Upper lobe of left lung (tissue), 4 donors: ENCODE measurements at regions not wholly inside any gene's neighbourhood (a gene's known extent, or its start where the extent isn't known, plus 50 kb on each side); places are given as distances from the start of the nearest gene placed in this dataset.

Experiments used
- POLR2A ChIP-seq, 4 donors: fragments of 450-650 bp; IDR thresholded peaks; one replicate each; pipeline ENCODE4 v1.5.1; 2016 to 2017; ENCODE audit warnings: antibody characterized with exemption in 4 of 4, mild to moderate bottlenecking in 2 of 4
- TF ChIP-seq, protein P1 (sequence below), 6 experiments: fragments of 450-650 bp in 4 of 6; fragments of 200-600 bp in 2 of 6; sonication (generic) in 2 of 6; IDR thresholded peaks; one replicate each; pipeline ENCODE4 v1.5.1; 2016 to 2019; ENCODE audit warnings: antibody characterized with exemption in 6 of 6

- TF ChIP-seq, protein P1, sequence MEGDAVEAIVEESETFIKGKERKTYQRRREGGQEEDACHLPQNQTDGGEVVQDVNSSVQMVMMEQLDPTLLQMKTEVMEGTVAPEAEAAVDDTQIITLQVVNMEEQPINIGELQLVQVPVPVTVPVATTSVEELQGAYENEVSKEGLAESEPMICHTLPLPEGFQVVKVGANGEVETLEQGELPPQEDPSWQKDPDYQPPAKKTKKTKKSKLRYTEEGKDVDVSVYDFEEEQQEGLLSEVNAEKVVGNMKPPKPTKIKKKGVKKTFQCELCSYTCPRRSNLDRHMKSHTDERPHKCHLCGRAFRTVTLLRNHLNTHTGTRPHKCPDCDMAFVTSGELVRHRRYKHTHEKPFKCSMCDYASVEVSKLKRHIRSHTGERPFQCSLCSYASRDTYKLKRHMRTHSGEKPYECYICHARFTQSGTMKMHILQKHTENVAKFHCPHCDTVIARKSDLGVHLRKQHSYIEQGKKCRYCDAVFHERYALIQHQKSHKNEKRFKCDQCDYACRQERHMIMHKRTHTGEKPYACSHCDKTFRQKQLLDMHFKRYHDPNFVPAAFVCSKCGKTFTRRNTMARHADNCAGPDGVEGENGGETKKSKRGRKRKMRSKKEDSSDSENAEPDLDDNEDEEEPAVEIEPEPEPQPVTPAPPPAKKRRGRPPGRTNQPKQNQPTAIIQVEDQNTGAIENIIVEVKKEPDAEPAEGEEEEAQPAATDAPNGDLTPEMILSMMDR (IDR thresholded peaks at IDR 0.05), result no peak
- no peak for TF ChIP-seq POLR2A (IDR thresholded peaks at IDR 0.05)
Observed at GRCh38 chr5:167051402-167051768, 1240.1 kb upstream of the WWC1 start.
